Activated naive CD8-positive, alpha-beta T cell treated with anti-CD3 and anti-CD28 coated beads, Interleukin-2, amount 50 U/mL, for 16 hours (primary cell): ENCODE measurements at regions not wholly inside any gene's neighbourhood (a gene's known extent, or its start where the extent isn't known, plus 50 kb on each side); places are given as distances from the start of the nearest gene placed in this dataset.

Experiments used
- DNase-seq: peaks from one replicate; pipeline ENCODE4 v3.0.0-alpha.2; 2020; ENCODE audit warnings: low read depth, low spot score

DNA sequence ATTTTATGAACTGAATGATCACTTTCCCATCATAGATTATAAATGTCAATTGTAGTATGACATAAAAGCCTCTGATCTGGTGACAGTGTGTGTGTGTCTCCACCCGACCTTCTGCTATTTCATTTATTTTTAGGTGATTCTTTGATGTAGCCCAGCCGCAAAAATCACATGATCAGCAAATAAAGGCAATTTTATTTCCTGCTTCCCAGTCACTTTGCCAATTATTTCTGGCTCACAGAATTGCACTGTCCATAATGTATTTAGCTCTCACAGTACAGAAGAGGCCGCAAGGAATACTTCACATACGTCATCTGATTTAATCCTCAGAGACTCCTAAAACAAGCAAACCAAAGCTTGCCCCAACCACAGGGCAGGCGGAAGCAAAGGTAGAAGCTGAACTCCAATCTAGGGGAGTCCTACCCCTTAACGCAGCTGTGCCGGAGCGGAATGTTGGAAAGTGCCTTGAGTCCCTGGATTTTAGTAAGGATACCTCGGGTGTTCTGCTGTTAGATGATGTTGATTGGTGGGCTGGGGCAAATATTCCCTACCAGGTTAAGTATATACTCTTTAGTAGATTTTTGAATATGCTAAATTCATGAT, 384.0 kb upstream of the IRX4 start:
- no peak for DNase-seq

DNA sequence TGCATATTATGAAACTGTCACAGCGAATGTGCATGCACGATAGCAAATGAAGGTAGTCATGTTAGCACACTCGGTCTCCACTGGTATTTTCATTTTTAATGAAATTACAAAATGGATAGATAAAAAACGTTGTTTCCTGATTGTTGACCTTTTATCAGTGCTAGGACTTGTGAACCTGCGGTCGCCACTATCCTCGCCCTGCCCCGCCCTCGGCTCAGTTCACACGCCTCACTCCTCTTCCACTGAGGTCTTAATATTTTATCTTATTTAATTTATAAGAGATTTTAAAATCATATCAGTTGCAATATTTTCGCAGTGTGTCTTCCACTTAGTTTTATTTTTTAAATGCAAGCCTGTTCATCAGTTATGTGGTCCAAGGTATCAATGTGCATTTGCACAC, 382.6 kb upstream of the IRX4 start:
- DNase-seq = no peak

DNA sequence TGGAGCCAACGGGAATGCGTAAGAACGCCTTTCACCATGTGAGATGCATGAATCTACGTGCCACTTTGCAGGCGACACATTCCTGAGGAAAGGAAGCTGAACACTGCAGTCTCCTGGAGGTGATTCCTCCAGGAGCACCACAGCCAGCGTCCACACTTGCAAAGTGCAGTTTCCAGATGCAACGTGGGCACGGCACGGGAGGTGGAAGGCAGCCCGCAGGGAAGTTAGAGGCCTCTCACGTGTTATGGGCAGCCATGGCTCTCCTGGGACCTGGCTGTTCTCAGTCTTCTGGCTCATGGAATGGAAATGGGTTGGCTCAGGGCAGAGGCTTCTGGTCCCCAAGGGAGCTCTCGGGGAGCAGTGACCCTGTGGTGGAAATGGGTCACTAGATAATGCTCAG, 381.0 kb upstream of the IRX4 start:
- DNase-seq = no peak

DNA sequence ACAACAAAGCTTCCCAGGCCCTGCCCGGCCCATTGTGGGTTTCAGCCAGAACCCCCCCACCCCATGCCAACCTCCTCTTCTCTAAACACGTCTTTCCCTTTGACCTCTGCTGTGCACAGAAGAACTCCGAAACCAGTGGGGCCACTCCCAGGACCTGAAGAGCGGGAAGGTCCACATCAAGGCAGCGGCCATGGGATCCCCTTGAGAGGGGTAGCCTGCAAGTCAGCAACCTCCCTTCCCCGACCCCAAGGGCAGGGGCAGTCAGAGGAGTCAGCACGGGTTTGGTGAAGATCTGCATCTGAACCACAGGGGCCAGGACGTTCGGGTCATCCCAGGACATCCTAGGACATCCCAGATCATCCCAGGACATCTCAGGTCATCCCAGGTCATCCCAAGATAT, 379.9 kb upstream of the IRX4 start:
- no peak for DNase-seq

DNA sequence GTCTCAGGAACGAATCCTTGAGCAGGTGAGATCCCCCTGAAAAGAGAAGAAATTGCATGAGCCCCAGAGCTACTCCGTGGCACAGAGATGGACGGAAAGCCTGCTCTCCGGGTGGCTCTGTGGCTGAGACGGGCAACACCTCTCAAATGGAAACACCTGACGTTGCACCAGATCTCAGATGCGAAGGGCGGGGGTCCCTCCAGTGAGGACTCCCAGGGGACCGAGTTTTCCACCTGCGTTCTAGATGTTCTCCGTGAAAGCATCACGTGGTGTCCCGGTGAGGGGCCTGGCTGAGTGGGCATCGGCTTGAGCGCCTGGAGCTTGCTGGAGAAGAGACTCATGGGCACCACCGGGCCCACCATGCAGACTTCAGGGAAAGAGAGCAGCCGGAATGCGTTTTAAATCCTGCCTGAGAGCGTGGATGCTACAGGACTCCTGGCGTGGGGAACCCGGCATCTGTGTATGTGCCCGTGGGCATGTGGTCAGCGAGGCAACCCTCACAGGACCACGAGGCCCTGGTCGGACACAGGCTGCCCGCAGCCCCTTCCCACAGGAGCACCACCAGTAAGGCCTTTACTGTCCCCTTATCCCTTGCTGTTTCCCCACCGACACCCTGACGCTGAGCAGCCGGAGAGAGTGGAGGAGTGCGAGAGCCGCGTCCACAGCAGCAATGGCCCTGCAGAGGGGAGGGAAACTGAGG, 378.4 kb upstream of the IRX4 start:
- no peak for DNase-seq

DNA sequence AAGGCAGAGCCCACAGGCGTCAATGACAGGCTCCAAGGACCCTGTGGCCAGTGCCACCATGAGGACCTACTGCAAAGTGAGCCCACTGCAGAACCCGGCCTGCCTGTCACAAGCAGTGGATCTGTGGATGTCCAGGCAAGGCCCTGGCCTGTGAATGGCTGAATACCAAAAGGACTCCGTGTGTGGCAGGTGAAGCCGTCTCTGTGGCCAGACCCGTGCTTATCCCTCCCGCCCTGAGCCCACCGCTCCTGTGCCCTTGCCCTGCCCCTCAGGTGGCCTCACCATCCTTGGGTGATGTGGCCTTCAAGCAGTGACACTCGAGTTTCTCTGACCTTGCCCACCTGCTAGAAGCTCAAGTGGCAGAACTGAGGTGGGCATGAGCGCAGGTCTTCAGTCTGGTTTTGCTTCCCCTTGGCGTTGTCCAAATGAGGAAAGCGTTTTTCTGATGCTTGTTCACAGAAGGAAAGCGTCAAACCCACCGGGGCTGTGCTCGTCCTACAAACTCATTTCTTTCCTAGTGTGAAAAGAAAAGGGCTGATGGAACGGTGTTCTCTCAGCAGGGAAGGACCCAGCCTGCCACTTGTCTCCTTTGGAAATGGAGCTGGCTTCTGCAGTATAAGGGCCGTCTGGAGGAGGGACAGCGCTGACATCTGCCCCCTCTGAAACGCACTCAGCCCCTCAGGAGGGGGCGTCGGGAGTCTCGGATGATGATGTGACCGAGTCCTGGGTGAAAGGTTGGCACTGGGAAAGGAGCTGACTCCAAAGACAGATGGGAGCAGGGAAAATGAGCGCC, 377.7 kb upstream of the IRX4 start:
- no peak for DNase-seq

DNA sequence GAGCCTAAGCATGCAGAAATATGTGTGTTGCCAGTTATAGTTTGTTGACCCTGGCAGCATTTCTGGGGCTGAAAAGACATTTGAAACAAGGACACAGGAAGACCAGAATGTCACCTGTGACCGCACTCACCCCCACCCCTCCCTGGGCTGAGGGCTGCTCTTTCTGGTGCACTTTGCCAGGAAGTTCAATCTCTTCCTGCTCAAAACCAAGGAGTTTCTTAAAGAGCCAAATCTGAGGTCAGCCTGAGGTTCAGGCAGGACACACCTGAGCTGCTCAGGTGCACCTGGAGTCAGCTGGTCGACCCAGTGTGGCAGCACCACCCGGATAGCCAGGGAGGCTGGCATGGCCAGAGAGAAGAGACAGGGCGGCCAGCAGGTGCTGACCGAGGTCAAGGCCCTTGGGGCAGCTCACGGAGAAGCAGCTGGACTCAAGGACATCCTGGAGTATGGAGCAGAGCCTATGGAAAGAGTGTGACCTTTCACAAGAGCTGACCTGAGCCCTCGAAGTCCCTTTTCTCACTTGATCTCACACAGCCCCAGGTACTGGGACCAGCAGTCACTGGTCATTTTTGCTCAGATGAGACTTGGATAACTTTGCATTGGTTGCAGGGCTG, 376.9 kb upstream of the IRX4 start:
- DNase-seq = no peak

DNA sequence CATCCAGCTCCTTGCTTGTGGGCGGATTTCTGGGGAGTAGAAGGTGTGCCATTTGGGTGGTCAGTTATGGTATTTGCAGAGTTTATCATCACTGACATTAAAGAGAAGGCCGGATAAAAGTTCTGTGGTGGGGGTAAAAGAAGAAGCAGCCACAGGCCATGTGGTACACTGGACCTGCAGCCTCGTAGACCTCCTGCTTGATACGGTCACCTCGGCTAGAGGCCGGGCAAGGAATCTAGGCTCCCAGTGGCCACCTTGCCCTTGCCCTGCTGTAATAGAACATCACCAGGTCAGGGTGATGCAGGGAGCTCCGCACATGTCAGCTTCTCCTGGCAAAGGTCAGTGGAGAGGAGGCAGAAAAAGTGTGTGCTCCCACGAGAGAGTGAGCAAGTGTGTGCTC, 376.1 kb upstream of the IRX4 start:
- no peak for DNase-seq

DNA sequence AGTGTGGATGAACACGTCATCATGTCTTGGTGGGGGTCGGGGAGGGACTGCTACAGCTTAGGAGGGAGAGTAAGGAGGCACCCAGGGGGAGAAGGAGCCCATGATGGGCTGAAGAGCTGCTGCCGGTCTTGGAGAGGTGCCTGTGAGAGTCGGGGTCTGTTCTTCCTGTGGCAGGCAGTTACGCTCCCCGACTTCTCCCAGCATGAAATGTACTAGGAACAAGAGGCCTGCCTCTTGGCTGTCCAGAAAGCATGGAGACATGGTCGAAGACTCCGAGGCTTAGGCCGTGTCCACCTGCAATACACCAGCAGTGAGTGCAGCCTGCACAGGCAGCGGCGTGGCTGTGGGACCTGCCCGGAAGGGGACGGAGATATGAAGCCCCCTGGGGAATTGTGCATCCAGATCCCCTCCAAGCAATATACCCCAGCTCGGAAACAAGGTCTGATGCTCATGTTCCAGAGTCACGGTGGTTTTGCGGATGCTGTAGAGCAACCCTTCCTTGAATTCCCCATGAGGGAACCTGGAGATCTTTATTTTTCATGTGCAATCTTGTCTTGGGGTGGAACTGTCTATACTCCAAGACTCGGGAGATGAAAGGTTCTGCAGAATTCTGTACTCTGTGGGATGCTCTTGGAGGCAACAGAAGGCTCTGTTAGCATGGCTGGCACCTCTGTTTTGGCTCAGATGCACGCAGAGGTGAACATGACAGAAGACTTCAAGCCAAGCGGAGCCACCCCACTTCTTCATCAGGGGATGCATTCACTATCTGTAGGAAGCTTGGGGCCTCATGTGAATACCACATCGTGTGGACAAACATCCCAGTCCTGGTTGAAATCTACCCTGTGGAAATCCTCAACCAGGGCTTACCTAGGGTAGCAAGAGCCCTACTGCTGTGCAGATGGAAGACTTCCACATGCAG, 374.9 kb upstream of the IRX4 start:
- DNase-seq = no peak

DNA sequence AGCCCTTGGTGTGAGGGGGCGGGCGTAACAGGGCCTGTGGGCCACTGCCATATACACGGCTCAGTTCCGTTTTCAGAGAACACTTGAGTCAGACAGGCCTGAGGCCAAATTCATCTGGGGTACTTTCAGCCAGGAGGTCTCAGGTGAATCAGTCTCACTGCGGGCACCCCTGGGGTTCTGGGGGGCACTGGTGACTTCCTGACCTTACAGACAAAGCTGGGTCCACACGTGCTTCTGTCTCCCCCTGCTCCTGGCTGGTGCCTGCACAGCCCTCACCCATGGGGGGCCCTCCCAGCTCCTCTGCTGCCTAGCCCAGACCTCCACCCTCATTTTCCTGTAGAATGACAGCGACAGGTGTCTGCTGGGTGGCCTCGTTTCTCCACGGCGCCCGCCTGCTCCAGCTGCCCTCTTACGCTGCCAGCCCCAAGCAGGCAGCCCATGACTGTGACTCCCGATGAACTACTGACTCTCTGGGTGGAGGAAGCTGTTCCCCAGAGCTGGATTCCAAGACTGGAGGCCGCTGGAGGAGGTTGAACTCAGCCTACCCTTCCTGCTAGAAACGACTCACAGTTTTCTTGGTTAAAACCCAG, 374.1 kb upstream of the IRX4 start:
- DNase-seq = no peak

DNA sequence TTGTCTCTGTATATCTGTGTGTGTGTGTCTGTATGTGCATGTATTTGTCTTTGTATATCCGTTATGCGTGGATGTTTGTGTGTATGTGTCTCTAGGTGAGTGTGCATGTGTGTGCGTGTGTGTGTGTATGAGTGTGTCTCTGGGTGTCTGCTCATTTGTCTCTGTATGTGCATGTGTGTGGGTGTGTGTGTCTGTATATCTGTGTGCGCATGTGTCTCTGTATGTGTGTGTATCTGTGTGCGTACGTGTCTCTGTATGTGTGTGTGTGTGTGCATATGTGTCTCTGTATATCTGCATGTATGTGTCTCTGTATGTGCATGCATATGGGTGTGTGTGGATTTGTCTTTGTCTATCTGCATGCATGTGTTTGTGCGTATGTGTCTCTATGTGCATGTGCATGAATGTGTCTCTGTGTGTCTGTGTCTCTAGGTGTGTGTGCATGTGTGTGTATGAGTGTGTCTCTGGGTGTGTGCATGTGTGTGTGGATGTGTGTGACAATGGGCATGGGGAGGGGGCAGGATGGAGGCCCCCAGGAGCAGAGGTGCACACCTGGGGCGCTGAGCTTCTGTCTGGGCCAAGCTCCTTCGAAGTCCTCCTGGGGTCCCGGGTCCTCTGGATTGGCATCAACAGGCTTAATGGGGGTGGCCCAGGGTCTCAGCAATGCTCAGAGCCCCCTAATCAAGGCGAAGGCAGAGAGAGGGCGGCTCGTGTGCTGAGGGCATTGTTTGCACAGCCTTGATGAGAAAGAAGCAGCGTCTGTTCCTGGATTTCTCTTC, 373.4 kb upstream of the IRX4 start:
- DNase-seq = no peak

DNA sequence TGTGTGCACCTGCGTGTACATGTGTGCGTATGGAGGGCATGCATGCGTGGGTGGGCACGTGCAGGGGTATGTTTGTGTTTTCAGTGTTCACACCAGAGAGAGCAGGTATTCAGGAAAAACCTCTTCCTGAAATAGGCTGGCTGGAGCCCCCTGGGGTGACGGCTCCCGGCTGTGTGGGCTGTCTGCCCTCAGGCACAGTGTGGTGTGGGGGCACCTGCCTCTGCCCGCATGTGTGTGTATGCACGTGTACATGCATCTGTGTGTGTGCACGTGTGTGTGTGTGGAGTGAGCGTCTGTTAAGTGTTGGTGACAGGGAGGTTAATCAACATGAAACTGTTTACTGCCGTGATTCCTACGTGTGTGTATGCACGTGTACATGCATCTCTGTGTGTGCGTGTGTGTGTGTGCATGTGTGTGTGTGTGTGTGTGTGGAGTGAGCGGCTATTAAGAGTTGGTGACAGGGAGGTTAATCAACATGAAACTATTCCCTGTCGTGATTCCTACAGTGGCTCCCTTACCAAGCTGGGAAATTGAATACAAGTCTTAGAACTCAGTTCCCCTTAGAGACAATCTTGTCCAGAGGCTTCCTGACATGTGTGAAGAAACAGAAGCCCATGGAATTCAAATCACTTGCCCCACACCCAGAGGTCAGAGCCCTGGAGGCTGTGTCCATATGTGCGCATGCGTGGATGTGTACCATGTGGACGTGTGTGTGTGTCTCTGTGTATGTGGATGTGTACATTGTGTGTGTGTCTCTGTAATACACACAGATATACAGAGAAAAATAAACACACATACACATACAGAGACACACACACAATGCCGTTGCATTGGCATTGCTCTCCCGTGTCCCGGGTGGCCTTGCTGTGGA, 372.4 kb upstream of the IRX4 start:
- DNase-seq = no peak

DNA sequence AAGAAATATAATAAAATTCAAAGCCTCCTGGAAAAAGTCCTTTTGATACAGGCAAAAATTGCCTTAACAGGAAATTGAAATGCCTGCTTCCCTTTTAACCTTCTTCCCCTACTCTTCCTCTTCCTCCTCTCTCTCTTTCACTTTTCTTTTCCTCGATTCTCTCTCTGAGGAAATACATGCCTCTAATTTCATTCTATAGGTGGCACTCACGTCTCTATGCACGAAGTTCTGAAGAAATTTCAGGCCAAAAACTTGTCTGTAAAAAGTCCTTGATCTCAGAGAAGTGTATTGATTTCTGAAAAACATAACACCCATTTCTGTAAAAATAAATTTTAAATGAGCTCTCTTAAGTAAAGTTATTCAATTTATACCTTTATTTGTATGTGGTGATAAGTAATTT, 371.7 kb upstream of the IRX4 start:
- DNase-seq = no peak

DNA sequence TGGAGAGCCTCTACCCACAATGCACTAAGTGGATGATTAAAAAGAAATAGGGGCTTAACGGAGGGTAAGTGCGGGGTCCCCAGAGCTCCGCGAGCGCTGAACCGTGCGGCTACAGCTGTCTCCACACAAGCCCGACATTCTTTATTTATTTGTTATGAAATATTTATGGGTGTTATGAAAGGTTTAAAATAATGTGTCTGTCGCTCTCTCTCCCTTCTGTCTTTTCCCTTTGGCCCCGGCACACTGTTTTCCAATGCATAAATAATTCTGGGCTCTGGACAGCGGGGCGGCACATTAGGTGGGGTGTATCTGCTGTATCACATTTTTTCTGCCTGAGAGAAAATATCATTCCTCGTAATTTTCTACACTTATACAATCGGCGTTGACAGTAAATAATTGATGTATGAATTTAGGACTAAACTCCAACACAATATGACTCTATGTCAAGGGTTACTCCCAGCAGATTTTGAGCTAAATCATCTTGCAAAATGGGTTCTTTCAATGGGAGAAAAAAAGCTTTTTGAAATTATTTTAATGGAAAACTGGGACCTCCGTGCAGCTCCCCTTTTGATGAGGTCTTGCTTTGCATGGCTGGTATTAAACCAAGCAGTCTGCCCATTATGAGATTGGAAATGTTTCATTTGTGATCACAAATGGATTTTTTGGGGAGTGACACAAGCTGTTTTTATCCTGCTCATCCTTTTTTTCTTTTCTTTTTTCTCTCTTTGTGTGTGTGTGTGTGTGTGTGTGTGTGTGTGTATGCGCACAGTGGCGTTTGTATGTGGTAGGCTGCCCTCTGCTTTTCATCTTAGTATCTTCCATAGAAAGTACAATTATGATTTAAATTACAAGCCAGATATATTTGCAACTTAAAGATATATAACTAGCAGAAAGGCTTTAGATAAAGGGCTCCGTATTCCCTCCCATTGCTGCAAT, 370.6 kb upstream of the IRX4 start:
- no peak for DNase-seq

DNA sequence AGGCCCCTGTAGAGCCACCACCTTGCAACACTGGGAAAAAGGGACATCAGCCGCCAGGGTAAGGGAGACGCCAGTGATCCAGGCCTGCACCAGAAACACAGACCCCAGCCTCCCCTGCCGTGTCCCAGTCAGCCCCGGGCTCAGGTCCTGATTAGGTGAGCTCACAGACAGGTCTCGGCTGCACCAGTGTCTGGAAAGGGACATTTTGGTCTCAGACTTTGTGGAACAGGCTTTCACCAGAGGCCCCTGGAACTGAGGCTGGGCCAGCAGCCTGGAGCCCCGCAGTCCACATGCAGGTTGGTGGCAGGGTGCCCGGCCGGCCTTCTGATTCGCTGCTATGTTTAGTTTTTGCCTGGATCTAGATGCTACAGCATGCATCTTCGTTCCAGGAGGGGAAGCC, 369.0 kb upstream of the IRX4 start:
- DNase-seq = no peak

DNA sequence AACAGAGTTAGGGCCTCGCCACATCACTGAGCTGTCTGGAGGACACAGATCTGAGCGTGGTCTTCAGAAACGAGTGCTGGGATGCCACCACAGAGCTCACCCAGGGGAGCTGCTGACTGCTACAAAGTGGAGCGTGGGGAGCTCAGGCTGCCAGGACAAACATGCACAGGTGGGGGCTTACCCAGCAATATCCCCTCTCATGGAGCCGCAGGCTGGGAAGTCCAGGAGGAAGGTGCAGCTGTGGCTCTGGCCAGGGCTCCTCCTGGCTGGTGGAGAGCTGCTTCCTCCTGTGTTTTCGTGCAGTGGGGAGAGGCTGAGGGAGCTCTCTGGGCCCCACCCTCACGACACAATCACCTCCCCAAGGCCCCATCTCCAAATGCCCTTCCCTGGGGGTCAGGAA, 368.6 kb upstream of the IRX4 start:
- DNase-seq = no peak

DNA sequence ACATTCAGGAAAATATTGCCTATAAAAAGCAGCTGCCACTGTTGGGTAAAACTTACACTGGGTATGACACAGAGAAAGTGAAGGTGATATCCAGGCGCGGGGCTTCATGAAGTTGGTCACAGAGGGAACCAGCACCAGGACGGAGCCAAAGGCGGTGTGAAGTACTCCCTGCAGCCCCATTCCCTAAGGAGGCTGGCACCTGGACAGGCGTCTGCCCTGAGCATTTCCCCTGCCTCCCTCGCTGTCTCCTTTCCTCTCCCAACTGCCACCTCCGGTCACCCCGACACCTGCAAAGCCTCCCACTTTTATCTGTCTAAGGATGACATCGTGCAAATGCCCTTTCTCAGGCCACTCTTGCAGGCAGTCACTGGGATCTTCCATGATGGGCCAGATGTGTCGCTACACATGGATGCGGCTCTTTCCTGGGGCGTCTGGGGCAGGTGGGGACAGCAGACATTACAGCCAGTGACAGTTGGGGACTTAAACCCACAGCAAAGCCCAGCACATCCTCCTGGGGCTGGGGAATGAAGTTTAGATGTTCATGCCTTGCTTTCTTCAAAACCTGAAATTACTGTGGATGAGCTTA, 367.7 kb upstream of the IRX4 start:
- DNase-seq = no peak

DNA sequence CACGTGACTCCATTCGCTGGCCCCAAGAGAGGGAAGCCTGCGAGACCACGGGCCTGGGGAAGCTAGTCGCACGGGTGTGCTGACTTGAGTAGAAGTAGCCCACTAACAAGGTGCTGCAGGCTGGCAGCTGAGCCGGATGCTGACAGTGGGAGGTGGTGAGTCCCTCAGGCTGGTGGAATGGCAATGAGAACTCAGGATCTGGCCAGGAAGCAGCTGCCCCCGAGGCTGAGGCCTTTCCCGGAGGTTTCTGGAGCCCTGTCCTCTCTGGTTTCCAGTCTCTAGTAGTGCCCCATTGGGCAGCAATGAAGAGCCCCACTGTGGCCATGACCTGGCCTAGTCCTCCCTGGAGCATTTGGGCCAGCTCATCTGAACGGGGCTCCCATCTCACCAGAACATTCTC, 366.7 kb upstream of the IRX4 start:
- no peak for DNase-seq
